Psoas muscle (tissue), 7 donors: ENCODE measurements at regions not wholly inside any gene's neighbourhood (a gene's known extent, or its start where the extent isn't known, plus 50 kb on each side); places are given as distances from the start of the nearest gene placed in this dataset.

Source experiments
- ATAC-seq, 4 donors: fragments of 200-7000 bp; cut with Tn5 transposase; one replicate each; pipeline ENCODE4 v1.9.1; 2020; ENCODE audit warnings: moderate library complexity in 3 of 4, mild to moderate bottlenecking in 2 of 4
- DNase-seq, 2 donors: peaks; one replicate each; pipeline ENCODE4 v3.0.0-alpha.2; 2020
- H3K27ac ChIP-seq: fragments of 200-600 bp; one replicate; pipeline ENCODE4 v1.8.0; 2022
- H3K27me3 ChIP-seq, 3 donors: fragments of 200-600 bp in 1 of 3; one replicate each; pipeline versions ENCODE4 v1.6.1 to v1.8.0; 2013 to 2022; ENCODE audit warnings: low read length in 2 of 3, mild to moderate bottlenecking in 2 of 3, moderate library complexity in 1 of 3; ENCODE audit not compliant: insufficient read depth in 3 of 3
- H3K36me3 ChIP-seq, 2 donors: fragments of 200-600 bp in 1 of 2; one replicate each; pipeline versions ENCODE4 v1.6.1 to v1.8.0; 2013 to 2022; ENCODE audit warnings: low read depth in 1 of 2, mild to moderate bottlenecking in 1 of 2, moderate library complexity in 1 of 2; ENCODE audit not compliant: insufficient read depth in 1 of 2
- H3K4me1 ChIP-seq: fragments of 200-600 bp; one replicate; pipeline ENCODE4 v1.8.0; 2022
- H3K4me3 ChIP-seq: fragments of 200-600 bp; one replicate; pipeline ENCODE4 v1.8.0; 2022; ENCODE audit warnings: mild to moderate bottlenecking
- H3K9me3 ChIP-seq: fragments of 200-600 bp; one replicate; pipeline ENCODE4 v1.8.0; 2022
- CTCF ChIP-seq: fragments of 200-600 bp; IDR thresholded peaks from one replicate; pipeline ENCODE4 v1.8.0; 2022; ENCODE audit warnings: antibody characterized with exemption
- WGBS, 3 donors: extraction: QIAGEN DNeasy Blood & Tissue Kit; methylation state at CpG; one replicate each; pipeline versions ENCODE4 v1.1.6 to v1.1.7; 2013; 5-methylcytosine and 5-hydroxymethylcytosine counted together
- intact Hi-C, 2 donors: fragments of 100-400 bp; cut with DNase I; formaldehyde crosslinking; loops; one replicate each; pipeline versions ENCODE4 v1.11.0 to v1.14.2; 2022
- donor health status: healthy with polysubstance abuse.
- donor health status: DM: no; HTN: no; CAD: no; lungs with moderate emphysema.
- donor health status: Bipolar disorder and iron deficiency.
- donor health status: healthy.
- donor health status: DM: yes; HTN: yes; CAD: no.
- donor health status: DM: no; HTN: no; CAD: no.
- donor health status: DM: yes; HTN: yes; CAD: no.

- intact Hi-C loops, result no loop called here
- no peaks in the 10 kb centered on the region for H3K36me3 ChIP-seq
- DNase-seq, result no peak
Observed at GRCh38 chr12:124721501-124722162, 142.0 kb downstream of the SCARB1 start.

GRCh38 chr12:124720681-124721500 is 142.8 kb downstream of the SCARB1 start:
- H3K9me3 ChIP-seq, result no peaks in the 10 kb centered on the region
- H3K4me1 ChIP-seq, result peaks cover 12% of the 10 kb centered on the region
- no peak for TF ChIP-seq CTCF
- 35 to 40% (median 37%) methylated on average over 16 of the region's 16 CpGs for WGBS, 3 donors
- DNase-seq, result peak; percentile 61 to 73
- peak; percentile 56 to 78 (median 74) for ATAC-seq
- intact Hi-C loops, result no loop called here
- H3K27me3 ChIP-seq, result no peaks in the 10 kb centered on the region
- no peaks in the 10 kb centered on the region for H3K36me3 ChIP-seq
- H3K4me3 ChIP-seq, result no peak overlapping the region
- H3K27ac ChIP-seq, result peak overlapping the region; percentile 70

More at GRCh38 chr12:124721501-124722162, 142.0 kb downstream of the SCARB1 start:
- Histone ChIP-seq H3K4me3 (no peak overlapping the region), H3K27me3 (no peaks in the 10 kb centered on the region), H3K4me1 (peaks cover 13% of the 10 kb centered on the region), H3K9me3 (no peaks in the 10 kb centered on the region), H3K27ac (no peak overlapping the region)
- no peak for TF ChIP-seq CTCF
- 79 to 81% (median 81%) methylated on average over 3 of the region's 3 CpGs for WGBS, 3 donors
- peak in 1 of 4 donors; percentile 7 for ATAC-seq

GRCh38 chr12:124720004-124720680 is 143.5 kb downstream of the SCARB1 start:
- intact Hi-C loops, result no loop called here
- Histone ChIP-seq H3K9me3 (no peaks in the 10 kb centered on the region), H3K27ac (peak overlapping the region; percentile 70), H3K27me3 (no peaks in the 10 kb centered on the region), H3K4me3 (no peak overlapping the region), H3K36me3 (no peaks in the 10 kb centered on the region), H3K4me1 (peaks cover 19% of the 10 kb centered on the region)
- 44 to 52% (median 49%) methylated on average over 14 of the region's 14 CpGs for WGBS, 3 donors
- DNase-seq, result no peak
- ATAC-seq, result peak; percentile 43 to 64 (median 52)
- peak; percentile 31 for TF ChIP-seq CTCF

- peaks cover 20% of the 10 kb centered on the region for H3K4me1 ChIP-seq
- no peak for TF ChIP-seq CTCF
- no peaks in the 10 kb centered on the region for H3K27me3 ChIP-seq
- intact Hi-C loops, result no loop called here
- no peaks in the 10 kb centered on the region for H3K9me3 ChIP-seq
- H3K36me3 ChIP-seq, result no peaks in the 10 kb centered on the region
- DNase-seq, result no peak
- ATAC-seq, result no peak
- no peak overlapping the region for H3K27ac ChIP-seq
- H3K4me3 ChIP-seq, result no peak overlapping the region
- WGBS, 3 donors, result 91 to 93% (median 92%) methylated on average over 12 of the region's 12 CpGs
Observed at GRCh38 chr12:124719231-124719630, 144.4 kb downstream of the SCARB1 start.
